SK-N-SH treated with all-trans-retinoic acid at 6 μM for 48 hours (cell line): ENCODE measurements at regions not wholly inside any gene's neighbourhood (a gene's known extent, or its start where the extent isn't known, plus 50 kb on each side); places are given as distances from the start of the nearest gene placed in this dataset.

ENCODE experiments used
- ATAC-seq: fragments of 200-7000 bp; cut with Tn5 transposase; 3 replicates; pipeline ENCODE4 v1.9.1; 2020; ENCODE audit warnings: mild to moderate bottlenecking, moderate library complexity
- ARNTL ChIP-seq: fragments of 450-650 bp; formaldehyde crosslinking; IDR thresholded peaks from 2 replicates; pipeline ENCODE4 v1.5.0; 2020; ENCODE audit warnings: low read depth, mild to moderate bottlenecking, moderate library complexity, borderline replicate concordance
- BACH2 ChIP-seq: fragments of 250-450 bp; sonication (Bioruptor Pico); IDR thresholded peaks from 2 replicates; pipeline ENCODE4 v1.9.0; 2021; ENCODE audit warnings: mild to moderate bottlenecking, borderline replicate concordance
- CSRNP3 ChIP-seq: fragments of 250-450 bp; sonication (Bioruptor Pico); IDR thresholded peaks from 2 replicates; pipeline ENCODE4 v1.5.1; 2021; ENCODE audit warnings: mild to moderate bottlenecking, moderate library complexity
- ESRRG ChIP-seq: fragments of 250-450 bp; sonication (Bioruptor Pico); IDR thresholded peaks from 2 replicates; pipeline ENCODE4 v1.6.1; 2021; ENCODE audit warnings: mild to moderate bottlenecking
- GLIS3 ChIP-seq: fragments of 250-450 bp; sonication (Bioruptor Pico); IDR thresholded peaks from 2 replicates; pipeline ENCODE4 v1.5.0; 2020; ENCODE audit warnings: mild to moderate bottlenecking, moderate library complexity
- PATZ1 ChIP-seq: fragments of 250-450 bp; sonication (Bioruptor Pico); IDR thresholded peaks from 2 replicates; pipeline ENCODE4 v1.8.0; 2020; ENCODE audit warnings: mild to moderate bottlenecking, moderate library complexity, borderline replicate concordance
- PPARA ChIP-seq: fragments of 250-450 bp; sonication (Bioruptor Pico); IDR thresholded peaks from 2 replicates; pipeline ENCODE4 v1.5.0; 2020; ENCODE audit warnings: mild to moderate bottlenecking, borderline replicate concordance
- SNAI2 ChIP-seq: fragments of 250-450 bp; sonication (Bioruptor Pico); IDR thresholded peaks from 2 replicates; pipeline ENCODE4 v1.5.0; 2020; ENCODE audit warnings: mild to moderate bottlenecking, moderate library complexity
- TCF4 ChIP-seq: fragments of 250-450 bp; sonication (Bioruptor Pico); IDR thresholded peaks from 2 replicates; pipeline ENCODE4 v1.8.0; 2021; ENCODE audit warnings: mild to moderate bottlenecking, moderate library complexity, borderline replicate concordance
- TOX ChIP-seq: fragments of 250-450 bp; sonication (Bioruptor Pico); IDR thresholded peaks from 2 replicates; pipeline ENCODE4 v1.8.0; 2021; ENCODE audit warnings: mild to moderate bottlenecking, moderate library complexity, borderline replicate concordance
- TSHZ2 ChIP-seq: fragments of 250-450 bp; sonication (Bioruptor Pico); IDR thresholded peaks from 2 replicates; pipeline ENCODE4 v1.5.0; 2020; ENCODE audit warnings: mild to moderate bottlenecking, moderate library complexity
- ZC3H10 ChIP-seq: fragments of 250-450 bp; sonication (Bioruptor Pico); IDR thresholded peaks from 2 replicates; pipeline ENCODE4 v1.5.1; 2021; ENCODE audit warnings: mild to moderate bottlenecking, moderate library complexity
- ZFP3 ChIP-seq: fragments of 250-450 bp; sonication (Bioruptor Pico); IDR thresholded peaks from 2 replicates; pipeline ENCODE4 v1.5.0; 2020; ENCODE audit warnings: mild to moderate bottlenecking, moderate library complexity
- ZFP30 ChIP-seq: fragments of 450-650 bp; formaldehyde crosslinking; IDR thresholded peaks from 2 replicates; pipeline ENCODE4 v1.5.0; 2022; ENCODE audit warnings: mild to moderate bottlenecking, moderate library complexity
- ZNF70 ChIP-seq: fragments of 450-650 bp; formaldehyde crosslinking; IDR thresholded peaks from 2 replicates; pipeline ENCODE4 v1.5.0; 2020; ENCODE audit warnings: mild to moderate bottlenecking, moderate library complexity
- ZNF8 ChIP-seq: fragments of 450-650 bp; formaldehyde crosslinking; IDR thresholded peaks from 2 replicates; pipeline ENCODE4 v1.5.0; 2020; ENCODE audit warnings: mild to moderate bottlenecking, moderate library complexity
- TF ChIP-seq, protein P1 (sequence below): fragments of 250-450 bp; sonication (Bioruptor Pico); IDR thresholded peaks from 2 replicates; pipeline ENCODE4 v1.5.1; 2020; ENCODE audit warnings: low read depth, mild to moderate bottlenecking, moderate library complexity
- TF ChIP-seq, protein P2 (sequence below): fragments of 250-450 bp; sonication (Bioruptor Pico); IDR thresholded peaks from 2 replicates; pipeline ENCODE4 v1.8.0; 2021; ENCODE audit warnings: low read depth, mild to moderate bottlenecking, moderate library complexity, borderline replicate concordance

DNA sequence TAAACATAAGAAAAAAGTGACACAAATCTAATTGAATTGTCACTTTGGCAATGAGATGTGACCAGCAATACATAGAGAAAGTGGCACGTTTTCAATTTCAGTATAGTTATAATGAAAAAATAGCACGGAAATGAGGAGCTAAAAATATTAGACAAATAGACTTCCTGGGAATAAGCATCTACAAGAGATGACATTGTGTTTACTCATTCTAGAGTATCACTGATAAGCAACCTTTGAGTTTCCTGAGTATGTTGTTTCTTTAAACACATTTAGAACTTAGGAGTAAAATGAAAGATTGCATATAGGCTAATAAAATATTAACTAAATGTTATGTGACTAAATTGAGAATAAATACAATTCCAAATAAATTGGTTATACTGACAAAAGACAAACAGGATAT, 207.1 kb upstream of the SLITRK6 start:
- TF ChIP-seq SNAI2 (CRISPR knock-in tag) (no peak), ARNTL (CRISPR knock-in tag) (no peak), TCF4 (CRISPR knock-in tag) (no peak), TSHZ2 (CRISPR knock-in tag) (no peak), ZNF70 (no peak), PATZ1 (CRISPR knock-in tag) (no peak), CSRNP3 (CRISPR knock-in tag) (no peak), ESRRG (no peak), GLIS3 (CRISPR knock-in tag) (no peak)
- TF ChIP-seq, protein P1, sequence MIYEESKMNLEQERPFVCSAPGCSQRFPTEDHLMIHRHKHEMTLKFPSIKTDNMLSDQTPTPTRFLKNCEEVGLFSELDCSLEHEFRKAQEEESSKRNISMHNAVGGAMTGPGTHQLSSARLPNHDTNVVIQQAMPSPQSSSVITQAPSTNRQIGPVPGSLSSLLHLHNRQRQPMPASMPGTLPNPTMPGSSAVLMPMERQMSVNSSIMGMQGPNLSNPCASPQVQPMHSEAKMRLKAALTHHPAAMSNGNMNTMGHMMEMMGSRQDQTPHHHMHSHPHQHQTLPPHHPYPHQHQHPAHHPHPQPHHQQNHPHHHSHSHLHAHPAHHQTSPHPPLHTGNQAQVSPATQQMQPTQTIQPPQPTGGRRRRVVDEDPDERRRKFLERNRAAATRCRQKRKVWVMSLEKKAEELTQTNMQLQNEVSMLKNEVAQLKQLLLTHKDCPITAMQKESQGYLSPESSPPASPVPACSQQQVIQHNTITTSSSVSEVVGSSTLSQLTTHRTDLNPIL, result no peak
- TF ChIP-seq, protein P2, sequence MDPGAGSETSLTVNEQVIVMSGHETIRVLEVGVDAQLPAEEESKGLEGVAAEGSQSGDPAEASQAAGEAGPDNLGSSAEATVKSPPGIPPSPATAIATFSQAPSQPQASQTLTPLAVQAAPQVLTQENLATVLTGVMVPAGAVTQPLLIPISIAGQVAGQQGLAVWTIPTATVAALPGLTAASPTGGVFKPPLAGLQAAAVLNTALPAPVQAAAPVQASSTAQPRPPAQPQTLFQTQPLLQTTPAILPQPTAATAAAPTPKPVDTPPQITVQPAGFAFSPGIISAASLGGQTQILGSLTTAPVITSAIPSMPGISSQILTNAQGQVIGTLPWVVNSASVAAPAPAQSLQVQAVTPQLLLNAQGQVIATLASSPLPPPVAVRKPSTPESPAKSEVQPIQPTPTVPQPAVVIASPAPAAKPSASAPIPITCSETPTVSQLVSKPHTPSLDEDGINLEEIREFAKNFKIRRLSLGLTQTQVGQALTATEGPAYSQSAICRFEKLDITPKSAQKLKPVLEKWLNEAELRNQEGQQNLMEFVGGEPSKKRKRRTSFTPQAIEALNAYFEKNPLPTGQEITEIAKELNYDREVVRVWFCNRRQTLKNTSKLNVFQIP, result no peak
- no peak for ATAC-seq

DNA sequence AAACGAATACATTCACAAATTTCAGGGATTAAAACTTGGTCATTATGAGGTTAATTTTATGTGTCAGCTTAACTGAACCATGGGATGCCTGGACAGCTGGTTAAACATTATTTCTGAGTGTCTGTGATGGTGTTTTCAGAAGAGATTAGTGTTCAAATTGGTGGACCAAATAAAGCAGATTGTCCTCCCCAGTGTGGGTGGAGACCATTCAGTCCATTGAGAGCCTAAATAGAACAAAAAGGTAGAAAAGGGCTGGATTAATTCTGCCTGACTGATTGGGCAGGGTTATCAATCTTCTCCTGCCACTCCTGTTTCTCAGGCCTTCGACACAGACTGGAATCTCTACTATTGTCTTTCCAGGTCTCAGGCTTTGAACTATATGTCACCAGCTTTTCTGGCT, 203.8 kb upstream of the SLITRK6 start:
- no peak for ATAC-seq
- no peak for TF ChIP-seq ZC3H10 (CRISPR knock-in tag)
- TF ChIP-seq, protein P1, result no peak
- no peak for TF ChIP-seq ZFP3 (CRISPR knock-in tag)
- TF ChIP-seq ZNF8 (CRISPR knock-in tag), result no peak
- TF ChIP-seq PPARA, result no peak
- TF ChIP-seq CSRNP3 (CRISPR knock-in tag), result no peak
- TF ChIP-seq TSHZ2 (CRISPR knock-in tag), result no peak
- no peak for TF ChIP-seq TOX (CRISPR knock-in tag)
- TF ChIP-seq, protein P2, result no peak
- TF ChIP-seq BACH2 (CRISPR knock-in tag), result no peak
- no peak for TF ChIP-seq PATZ1 (CRISPR knock-in tag)
- TF ChIP-seq ZFP30 (CRISPR knock-in tag), result no peak
- TF ChIP-seq, all 23 proteins: peak for 0
